ENCODE measurements at regions not wholly inside any gene's neighbourhood (a gene's known extent, or its start where the extent isn't known, plus 50 kb on each side); places are given as distances from the start of the nearest gene placed in this dataset.

DNA sequence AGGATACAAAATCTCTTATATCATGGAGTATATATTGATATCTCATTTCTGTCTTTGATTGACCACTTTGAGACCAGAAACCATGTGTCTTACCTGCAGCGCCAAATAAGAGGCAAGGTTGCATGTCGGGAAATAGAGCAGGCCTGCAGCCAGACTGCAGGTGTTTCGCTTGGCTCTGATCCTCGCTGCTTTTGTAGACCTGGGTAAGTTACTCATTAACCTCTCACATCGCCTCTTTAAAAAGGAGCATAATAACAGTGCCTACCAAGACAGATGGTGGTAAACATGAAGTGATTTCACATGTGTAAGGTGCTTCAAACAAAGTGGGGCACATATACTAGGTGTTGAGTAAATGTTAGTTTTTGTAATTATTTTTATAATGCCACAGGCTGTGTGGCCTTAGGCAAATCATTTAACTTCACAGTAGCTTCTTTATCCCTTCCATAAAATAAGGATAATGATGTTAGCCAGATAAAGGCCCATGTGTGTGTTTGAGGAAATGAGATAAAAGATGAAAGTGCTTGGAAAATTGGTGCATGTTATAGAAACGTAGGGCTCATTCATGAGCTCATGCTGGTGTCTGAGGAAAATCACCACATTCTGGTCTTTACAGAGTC lies 248.8 kb upstream of the MAP3K7 start:
- no peaks in the 10 kb centered on the region for H3K36me3 ChIP-seq (ENCODE audit: control insufficient read depth in 2 of 4, insufficient read depth in 4 of 4, low read length in 3 of 4)
- no peaks in the 10 kb centered on the region for H4K20me1 ChIP-seq (replicated peaks in 1 of 2; ENCODE audit: control insufficient read depth in 1 of 2, insufficient read depth in 2 of 2, low read length in 2 of 2)
- no peaks in the 10 kb centered on the region for H3K79me2 ChIP-seq (ENCODE audit: control insufficient read depth in 1 of 2, insufficient read depth in 2 of 2, low read length in 2 of 2)
- H4K5ac ChIP-seq (ENCODE audit: insufficient read length, low read depth, low read length): no peak overlapping the region
- H2BK120ac ChIP-seq (replicated peaks; ENCODE audit: low read depth, low read length): no peak overlapping the region
- H4K8ac ChIP-seq (ENCODE audit: extremely low read depth, insufficient read depth, low read length): no peak overlapping the region
- CTCF ChIA-PET (ENCODE audit: partially characterized antibody): no interaction called here
- H2AFZ ChIP-seq (ENCODE audit: low read length): 0 out of 2 replicates have a peak overlapping the region, but pooled peaks have one; percentile 27
- H3K9ac ChIP-seq (replicated peaks in 1 of 4; ENCODE audit: extremely low read depth in 1 of 4, low read depth in 3 of 4, low read length in 3 of 4): no peak overlapping the region
- DNase-seq (ENCODE audit: low read depth in 1 of 2, low spot score in 2 of 2) (no peak), FAIRE-seq (no peak)
- H3K4me1 ChIP-seq (replicated peaks in 1 of 4; ENCODE audit: control insufficient read depth in 3 of 4, insufficient read depth in 4 of 4, low read length in 3 of 4): no peaks in the 10 kb centered on the region
- H2AK5ac ChIP-seq (ENCODE audit: low read depth, low read length): no peak overlapping the region
- H4K91ac ChIP-seq (replicated peaks; ENCODE audit: insufficient read length, low read length): no peak overlapping the region
- H3K27me3 ChIP-seq (replicated peaks in 1 of 4; ENCODE audit: control insufficient read depth in 3 of 4, extremely low read depth in 1 of 4, insufficient read depth in 3 of 4, low read length in 3 of 4): no peaks in the 10 kb centered on the region
- no peaks in the 10 kb centered on the region for H3K79me1 ChIP-seq (ENCODE audit: low read depth, low read length)
- no peak overlapping the region for H2BK5ac ChIP-seq (ENCODE audit: low read depth, low read length)
- 82% methylated on average over 6 of the region's 6 CpGs; no CpG with 5 or more reads in 1 of the 2 experiments for WGBS, 2 experiments (ENCODE audit: extremely low coverage in 1 of 2, insufficient coverage in 1 of 2, insufficient read length in 1 of 2, insufficient replicate concordance in 2 of 2, low coverage in 1 of 2, low lambda C conversion rate in 2 of 2, missing lambda C conversion rate in 1 of 2)
- no peak overlapping the region for H3K14ac ChIP-seq (ENCODE audit: insufficient read length)
- no peak overlapping the region for H3K23ac ChIP-seq (ENCODE audit: insufficient read length)
- no peak overlapping the region for H2BK12ac ChIP-seq (ENCODE audit: low read depth, low read length)
- no peak overlapping the region for H3K18ac ChIP-seq (ENCODE audit: extremely low read depth, low read length)
- H3K23me2 ChIP-seq (ENCODE audit: low read depth, low read length): no peaks in the 10 kb centered on the region
- no peak overlapping the region for H3K56ac ChIP-seq (replicated peaks; ENCODE audit: insufficient read length, low read depth, low read length)
- no peak overlapping the region for H3K4me3 ChIP-seq (ENCODE audit: extremely low read depth in 1 of 4, insufficient read depth in 2 of 4, low read depth in 3 of 4, low read length in 4 of 4)
- no peak overlapping the region for H2BK20ac ChIP-seq (ENCODE audit: low read length)
- no peak overlapping the region for H3K27ac ChIP-seq (ENCODE audit: low read depth, low read length)
- no peaks in the 10 kb centered on the region for H3K9me3 ChIP-seq (ENCODE audit: insufficient read depth in 2 of 2, low read depth in 1 of 2, low read length in 1 of 2)
- H3K4me2 ChIP-seq (ENCODE audit: insufficient read depth in 1 of 2, low read depth in 2 of 2, low read length in 2 of 2): no peak overlapping the region
- H3K4ac ChIP-seq (replicated peaks; ENCODE audit: insufficient read length, low read depth, low read length): no peak overlapping the region
- POLR2A ChIA-PET (ENCODE audit: partially characterized antibody): no interaction called here
- H2BK15ac ChIP-seq (ENCODE audit: low read length): no peak overlapping the region
- TF ChIP-seq POU5F1 (IDR thresholded peaks at IDR 0.05; ENCODE audit: low read depth, low read length) (no peak), CBX5 (IDR thresholded peaks at IDR 0.05; ENCODE audit: low read depth, low read length) (no peak), CBX8 (IDR thresholded peaks at IDR 0.05; ENCODE audit: borderline replicate concordance, low read depth, low read length) (no peak)

All from H1 (cell line).